Fibroblast of peridontal ligament (primary cell): ENCODE measurements at regions not wholly inside any gene's neighbourhood (a gene's known extent, or its start where the extent isn't known, plus 50 kb on each side); places are given as distances from the start of the nearest gene placed in this dataset.
"Not testable (repeated sequence)": the region's sequence is repeated elsewhere in the genome, so short reads cannot be mapped to it uniquely, and the experiment has no call there.

Experiments used
- DNase-seq: peaks from one replicate; pipeline ENCODE4 v3.0.0-alpha.2; 2010; ENCODE audit errors: extremely low read depth

DNA sequence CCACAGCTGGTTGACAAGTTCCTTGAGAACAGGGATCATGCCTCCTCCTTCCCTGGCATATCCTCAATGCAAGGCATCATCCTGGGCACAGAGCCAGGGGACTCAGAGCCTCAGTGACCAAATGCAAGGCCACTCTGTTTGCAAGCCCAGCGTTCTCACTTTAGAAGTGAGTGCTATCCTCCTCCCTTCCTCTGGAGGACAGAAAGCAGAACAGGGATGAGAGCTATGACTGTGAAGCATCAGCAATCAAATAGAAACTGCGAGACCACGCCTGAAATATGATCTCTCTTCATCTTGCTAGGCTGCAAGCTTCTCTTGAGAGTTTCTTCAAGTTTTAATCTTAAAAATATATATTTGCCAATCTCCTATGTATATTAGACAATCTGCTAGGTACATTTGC lies 119.8 kb downstream of the LRATD1 start:
- DNase-seq = no peak

DNA sequence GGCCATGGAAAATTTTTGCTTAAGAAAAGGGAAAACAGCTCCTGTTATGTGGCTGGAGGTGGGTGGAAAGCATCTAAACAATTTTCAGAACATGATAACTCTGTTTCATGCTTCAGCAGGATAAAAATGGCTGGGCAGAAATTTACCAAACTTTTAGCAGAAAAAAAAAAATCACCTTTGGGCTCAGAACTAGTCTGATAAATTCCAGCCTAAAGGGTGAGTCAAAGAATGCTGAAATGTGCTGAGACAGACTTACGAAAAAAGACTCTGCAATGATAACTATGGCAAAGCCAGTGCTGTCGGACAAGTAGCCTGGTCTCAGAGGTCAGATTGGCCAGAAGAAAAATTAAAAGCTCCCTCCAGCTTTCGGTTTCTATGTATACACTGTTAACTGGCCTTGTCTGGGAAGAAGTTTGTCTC lies 123.6 kb downstream of the LRATD1 start:
- DNase-seq = peak; percentile 55

DNA sequence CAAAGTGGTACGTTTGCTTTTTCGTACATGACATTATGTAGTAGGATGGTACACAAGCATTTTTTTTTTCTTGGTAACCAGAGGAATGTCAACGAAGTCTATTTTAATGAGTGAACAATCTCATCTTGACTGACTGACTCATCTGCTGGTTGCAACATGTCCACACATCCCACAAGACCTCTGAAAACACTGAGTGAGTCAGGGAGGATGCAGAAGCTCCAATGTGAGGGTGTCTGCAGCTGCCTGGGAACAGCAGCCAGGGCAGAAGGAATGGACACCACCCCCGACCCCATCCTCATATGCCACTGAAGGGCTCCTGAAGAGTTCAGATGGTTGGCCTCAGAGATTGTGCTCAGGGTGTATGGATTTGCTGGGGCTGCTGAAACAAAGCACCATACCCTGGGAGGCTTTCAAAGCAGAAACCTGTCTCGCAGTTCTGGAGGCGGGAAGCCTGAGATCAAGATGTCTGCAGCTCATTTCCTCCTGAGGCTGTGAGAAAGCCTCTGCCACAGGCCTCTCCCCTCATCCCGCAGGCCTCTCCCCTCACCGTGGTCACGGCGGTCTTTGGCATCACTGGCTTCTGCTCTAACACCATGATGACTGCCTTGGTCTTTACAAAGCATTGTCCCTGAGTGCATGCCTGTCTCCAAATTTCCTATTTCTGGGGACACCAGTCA lies 124.6 kb downstream of the LRATD1 start:
- peak; percentile 91 for DNase-seq

DNA sequence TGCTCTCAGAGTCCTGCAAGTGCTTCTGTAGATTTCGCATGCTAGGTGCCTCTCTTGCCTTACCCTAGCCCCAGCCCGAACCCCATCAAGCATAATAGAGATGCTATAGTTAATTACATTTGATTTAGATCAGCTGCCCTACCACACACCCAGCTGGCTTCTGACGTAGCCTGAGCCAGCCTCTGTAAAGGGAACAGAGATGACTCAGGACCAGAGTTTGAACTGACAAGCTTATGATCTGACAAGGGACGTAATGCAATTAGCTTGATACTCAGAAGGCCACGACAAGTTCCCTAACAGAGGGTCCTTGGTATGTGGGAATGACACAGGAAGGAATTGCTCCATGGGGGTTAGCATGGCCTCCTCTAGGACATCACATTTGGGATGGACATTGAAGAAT lies 126.6 kb downstream of the LRATD1 start:
- no peak for DNase-seq

DNA sequence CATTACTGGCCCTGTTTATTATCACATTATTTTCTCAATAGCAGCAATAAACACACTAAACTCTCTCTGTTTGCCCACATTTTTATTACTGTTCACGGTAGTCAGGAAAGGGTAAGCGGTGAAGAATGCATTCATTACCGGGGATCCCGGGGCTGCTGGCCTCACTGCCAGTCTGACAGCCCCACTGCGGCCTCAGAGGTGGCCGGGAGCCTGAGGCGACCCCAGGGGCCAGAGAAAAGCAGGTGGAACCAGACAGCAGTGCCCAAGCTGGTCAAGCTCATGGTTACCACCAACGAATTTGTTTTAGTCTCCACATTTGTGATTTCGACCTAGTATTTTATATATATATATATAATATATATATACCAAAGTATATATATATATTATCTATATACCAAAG lies 127.7 kb downstream of the LRATD1 start:
- no peak for DNase-seq

DNA sequence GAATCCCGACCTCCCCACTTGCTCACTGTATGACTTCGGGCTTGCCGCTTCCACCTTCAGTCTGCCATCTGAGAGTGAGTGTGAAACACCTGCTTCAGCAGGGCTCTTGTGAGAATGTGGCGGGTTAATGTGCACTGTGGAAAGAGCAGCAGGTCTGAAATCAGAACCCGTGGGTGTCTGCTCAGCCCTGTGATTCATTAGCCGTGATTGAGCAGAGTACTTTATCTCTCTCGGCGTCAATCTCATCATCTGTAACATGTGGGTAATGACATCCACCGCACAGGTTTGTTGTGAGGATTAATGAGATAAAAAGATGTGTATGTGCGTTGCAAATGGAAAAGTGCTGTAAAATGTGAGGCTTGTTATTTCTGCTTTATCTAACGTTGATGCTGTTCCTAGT lies 128.6 kb downstream of the LRATD1 start:
- no peak for DNase-seq

DNA sequence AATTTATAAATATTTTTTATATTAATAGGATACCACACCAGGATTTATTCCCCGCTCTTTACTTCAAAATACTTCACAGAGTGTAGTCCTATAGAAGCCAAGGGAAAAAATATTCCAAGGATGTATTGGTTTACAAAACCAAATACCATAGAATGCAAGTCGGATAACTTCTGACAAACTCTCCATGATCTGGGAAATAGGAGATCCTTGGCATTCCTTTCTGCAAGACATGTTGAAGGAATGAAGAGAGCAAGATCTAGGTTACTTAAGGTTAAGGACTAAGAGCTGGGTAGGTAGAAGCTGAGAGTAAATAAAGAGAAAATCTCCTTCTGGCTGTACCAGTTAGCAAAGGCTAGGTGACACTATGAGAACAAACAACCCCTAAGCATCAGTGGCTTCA lies 141.2 kb downstream of the LRATD1 start:
- peak; percentile 55 for DNase-seq

DNA sequence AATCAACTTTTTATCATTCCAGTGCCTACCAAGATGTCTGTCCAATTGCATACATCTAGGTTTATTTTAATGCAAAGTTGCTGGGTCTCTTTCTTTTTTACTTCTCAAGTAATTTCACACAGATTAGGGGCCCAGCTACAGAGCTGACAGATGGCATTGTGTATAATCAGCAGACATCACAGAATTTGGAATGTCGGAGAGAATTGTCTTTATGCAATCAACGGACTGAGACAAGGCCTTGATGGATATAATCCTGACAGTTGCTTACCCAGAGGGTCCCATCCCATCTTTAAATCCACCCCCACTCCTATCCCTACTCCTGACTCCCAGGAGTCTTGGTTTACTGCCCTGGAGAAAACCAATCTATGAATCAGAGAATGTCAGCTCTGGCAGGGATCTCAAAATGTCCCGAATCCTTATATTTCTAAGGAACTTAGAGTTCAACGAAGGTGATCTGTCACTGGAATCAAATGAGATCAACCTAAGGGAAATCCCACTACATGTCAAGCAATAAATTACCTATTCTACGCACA lies 142.0 kb downstream of the LRATD1 start:
- no peak for DNase-seq

DNA sequence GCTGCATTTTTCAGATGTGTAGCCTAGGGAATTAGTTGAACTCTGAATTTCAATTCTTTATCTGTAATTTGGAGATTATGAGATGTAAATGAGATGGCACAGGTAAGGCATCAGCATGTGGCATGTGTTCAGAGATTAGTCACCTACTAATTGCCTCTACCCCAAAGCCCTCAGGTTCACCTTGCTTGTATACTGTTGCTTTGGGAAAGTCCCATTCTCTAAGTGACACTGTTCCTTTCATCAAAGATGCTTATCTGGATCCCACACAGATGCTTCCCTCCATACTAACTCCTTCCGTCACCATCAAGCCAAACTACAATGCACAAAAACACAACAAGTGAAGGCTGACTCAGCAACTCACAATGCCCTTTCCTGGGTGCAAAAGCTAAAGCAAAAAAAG lies 143.7 kb downstream of the LRATD1 start:
- DNase-seq = no peak

DNA sequence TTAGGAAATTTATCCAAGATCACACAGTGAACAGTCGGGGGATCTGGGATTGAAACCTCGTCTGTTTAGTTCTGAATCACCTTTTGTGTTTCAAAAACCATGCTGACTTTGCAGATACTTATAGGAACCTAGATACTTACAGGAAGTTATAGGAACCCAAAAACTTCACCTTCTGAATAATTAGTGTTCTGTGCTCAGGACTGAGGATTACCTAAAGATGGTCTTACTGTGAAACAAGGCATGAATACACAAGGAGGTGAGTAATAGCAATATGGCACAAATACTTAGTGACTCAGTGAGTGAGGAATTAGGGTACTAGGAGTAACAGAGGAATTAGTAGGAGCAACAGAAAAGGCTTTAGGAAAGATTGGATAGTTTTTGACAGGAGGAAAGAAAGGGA lies 145.5 kb downstream of the LRATD1 start:
- DNase-seq = peak; percentile 44

DNA sequence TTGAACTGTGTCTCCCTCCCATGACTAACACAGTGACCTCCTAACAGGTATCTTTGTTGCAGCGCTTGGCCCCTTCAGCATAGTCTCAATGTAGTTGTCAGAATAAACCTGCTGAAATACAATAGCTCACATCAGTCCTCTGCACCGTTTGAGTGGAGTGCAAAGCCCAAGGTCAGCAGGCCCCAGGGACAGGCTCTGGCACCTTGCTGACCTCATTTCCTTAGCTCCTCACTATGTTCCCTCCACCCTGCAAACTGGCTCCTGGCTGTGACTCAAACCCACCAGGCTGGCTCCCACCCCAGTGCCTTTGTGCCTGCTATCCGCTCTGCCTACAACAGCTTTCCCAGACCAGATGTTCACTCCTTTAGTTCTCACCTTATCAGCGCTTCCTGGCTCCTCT lies 146.7 kb downstream of the LRATD1 start:
- no peak for DNase-seq

DNA sequence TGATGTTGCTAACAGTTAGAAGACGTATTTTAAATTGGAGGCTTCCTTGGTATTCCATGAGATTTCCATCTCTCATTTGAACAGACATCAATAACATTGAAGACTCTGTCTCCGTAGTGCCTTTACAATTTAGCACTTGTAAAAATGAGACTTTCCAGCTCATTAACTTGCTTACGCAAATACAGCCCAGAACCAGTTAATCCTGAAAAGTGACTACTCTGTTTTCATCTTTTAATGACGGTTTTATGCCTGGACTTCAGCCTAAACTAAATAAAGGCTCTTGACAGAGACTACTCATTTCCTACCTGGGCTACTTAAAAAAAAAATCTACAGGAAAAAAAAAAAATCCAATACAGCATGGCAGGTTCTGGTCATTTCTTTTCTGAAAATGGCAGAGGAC lies 148.6 kb downstream of the LRATD1 start:
- no peak for DNase-seq

DNA sequence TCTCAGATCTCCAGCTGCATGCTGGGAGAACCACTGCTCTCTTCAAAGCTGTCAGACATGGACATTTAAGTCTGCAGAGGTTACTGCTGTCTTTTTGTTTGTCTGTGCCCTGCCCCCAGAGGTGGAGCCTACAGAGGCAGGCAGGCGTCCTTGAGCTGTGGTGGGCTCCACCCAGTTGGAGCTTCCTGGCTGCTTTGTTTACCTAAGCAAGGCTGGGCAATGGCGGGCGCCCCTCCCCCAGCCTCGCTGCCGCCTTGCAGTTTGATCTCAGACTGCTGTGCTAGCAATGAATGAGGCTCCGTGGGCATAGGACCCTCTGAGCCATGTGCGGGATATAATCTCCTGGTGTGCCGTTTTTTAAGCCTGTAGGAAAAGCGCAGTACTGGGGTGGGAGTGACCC lies 156.3 kb downstream of the LRATD1 start:
- DNase-seq = not testable (repeated sequence)

DNA sequence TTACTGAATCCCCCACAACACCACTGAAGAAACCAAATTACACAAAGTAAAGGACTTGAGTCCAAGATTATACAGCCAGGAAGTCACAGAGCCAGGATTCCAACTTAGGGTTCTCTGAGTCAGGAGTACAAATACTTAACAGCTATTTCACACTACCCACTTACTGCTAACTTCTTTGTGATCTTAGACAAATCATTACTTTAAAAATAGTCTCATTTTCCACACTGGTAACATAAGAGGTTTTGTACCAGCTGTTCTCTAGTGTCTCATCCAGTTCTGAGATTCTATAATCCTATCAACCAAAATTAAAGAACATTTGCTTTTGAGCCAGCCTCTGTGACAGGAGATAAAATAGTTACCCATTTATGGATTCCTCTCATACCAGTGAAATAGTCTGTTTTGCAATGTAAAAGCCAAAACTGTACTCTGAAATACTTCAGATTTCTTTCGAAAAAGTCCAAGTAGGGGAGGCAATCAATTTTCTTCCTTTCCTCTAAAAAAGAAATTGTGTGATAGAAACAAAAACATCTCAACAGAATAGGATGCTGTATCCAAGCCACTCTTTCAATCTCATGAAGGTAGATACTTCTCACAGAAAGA lies 157.6 kb downstream of the LRATD1 start:
- DNase-seq = peak; percentile 19

DNA sequence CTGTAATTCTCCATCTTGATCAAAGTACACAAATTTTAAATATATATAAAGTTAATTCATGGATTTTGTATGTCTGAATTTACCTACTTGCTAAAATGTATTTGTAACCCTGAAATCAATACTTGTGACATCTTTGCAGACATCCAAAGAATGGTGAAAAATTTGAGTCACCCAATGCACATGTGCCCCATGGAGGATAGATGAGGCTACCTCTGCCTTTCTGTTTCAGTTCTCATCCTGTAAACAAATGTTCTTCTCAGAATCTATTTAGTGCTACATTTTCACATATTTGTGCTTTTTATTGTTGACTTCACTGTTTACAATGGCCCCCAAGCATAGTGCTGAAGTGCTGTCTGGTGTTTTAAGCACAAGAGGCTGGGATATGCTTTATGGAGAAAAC lies 171.5 kb downstream of the LRATD1 start:
- DNase-seq = no peak

DNA sequence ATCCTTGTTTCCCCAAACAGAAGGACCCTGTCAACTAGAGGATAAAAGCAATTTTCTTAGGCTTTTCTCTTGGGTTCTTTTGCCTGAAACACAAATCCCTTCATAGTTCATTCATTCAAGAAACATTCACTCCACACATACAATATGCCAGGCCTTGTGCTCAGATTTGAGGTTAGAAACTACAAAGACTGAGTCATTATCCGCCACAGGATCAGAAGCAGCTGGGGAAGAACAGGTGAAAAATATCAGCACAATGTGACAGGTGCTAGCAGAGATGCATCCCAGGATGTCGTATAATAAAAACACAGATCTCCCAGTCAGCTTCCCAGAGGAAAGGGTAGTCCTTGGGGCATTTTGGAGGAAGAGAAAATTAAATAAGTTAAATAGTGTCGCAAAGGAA lies 172.4 kb downstream of the LRATD1 start:
- no peak for DNase-seq

DNA sequence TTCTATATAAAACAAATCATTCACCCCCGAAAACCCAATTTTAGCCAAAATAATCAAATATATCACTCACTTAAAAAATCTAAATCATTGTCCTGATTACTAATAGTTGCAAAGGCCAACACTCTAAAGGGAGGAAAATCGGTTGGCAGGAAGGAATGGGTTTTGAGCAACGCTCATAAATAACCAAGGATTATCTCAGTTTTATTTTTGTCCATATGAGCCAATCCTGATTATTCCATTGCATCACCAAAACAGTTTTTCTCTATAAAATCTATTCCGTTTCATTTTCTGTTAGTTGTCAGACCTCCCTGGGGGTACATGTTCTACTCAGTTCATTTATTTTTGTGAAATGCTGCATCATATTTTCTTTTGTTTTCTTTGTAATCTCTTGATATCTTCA lies 174.1 kb downstream of the LRATD1 start:
- DNase-seq = no peak

DNA sequence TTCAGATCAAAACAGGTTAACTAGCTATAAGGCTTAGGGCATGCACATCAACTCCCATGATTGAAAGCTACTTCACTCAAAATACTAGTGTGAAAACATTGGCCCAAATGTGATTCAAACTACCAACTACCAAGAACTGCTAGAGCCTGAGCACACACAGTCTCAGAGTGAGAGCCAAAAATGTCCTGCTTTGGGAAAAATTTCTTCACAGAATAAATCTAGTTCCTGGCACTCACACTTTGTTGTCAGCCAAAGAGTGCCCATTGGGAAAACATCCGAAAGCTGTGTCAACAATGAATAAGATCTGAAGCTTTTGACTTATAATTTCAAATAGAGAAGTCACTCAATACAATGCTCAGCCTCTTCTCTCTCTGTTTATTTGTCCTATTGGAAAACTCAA lies 182.7 kb downstream of the LRATD1 start:
- peak; percentile 3 for DNase-seq

DNA sequence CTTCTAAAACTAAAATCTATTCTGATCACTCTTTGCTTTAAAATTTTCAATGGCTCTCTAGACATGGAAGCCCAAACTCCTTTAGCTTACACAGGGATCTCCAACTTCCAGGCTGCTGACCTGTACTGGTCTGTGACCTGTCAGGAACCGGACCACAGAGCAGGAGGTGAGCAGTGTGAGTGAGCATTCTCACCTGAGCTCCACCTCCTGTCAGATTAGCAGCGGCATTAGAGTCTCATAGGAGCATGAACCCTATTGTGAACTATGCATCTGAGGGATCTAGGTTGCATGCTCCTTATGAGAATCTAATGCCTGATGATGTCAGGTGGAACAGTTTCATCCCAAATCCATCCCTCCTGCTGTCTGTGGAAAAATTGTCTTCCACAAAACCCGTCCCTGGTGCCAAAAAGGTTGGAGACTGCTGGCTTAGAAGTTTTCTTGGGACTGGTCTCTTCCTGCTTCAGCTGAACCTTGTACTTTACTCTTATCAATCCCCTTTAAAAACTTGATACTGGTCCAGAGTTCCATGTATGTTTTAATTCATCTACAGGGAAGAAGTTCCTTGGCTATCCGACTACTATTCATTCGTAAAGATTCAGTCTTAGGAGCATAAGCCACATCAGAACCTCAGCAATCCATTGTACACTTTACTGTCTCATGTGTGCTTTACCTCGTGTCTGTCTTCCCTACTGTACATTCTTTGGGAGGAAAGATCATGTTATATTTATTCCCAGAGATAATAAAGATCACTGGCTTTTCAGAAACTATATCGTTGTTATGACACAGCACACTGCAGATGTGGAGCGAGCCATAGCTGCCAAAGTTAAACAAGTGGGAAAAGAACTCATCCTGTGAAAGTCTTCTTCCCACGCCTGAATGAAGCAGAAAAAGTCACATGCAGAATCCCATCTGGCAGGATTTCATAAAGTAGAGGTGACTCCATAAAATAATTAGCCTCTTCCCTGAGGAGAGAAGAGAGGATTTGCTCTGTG lies 183.8 kb downstream of the LRATD1 start:
- DNase-seq = no peak

DNA sequence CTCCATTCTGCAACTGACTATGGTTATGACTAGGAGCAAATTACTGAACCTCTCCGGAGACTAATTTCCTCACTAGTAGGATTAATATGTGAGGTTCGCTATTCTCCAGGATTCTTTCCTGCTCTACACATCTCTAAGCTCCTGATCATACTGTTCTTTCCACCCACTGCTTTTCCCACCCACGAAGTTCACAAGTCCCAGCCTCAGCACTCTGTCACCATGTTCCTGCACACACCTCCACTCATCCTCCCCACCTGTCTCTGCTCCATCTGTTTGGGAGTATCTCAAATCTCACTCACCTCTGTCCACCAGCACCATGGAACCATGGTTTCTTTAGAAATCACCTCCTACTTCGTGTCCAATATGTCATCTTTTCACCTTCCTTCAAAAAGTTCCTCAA lies 185.3 kb downstream of the LRATD1 start:
- no peak for DNase-seq

DNA sequence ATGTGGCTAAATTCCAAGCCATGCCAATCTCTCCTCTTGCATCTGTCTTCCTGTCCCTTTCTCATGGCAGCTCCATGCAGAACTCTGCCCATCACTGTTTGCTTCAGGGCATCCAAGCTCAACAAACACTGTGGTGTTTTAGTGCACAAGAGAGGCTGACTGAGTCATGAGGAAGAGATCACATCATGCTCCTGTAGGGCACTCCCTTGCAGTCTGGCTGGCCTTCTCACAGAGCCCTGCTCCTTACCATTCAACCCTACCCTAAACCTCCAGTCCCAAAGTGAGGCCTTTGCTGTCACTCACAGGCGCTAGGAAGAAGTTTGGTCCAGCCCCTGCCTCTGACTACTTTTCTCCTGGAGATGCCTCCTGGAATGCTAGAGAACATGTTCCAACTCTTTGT lies 194.0 kb downstream of the LRATD1 start:
- DNase-seq = no peak

DNA sequence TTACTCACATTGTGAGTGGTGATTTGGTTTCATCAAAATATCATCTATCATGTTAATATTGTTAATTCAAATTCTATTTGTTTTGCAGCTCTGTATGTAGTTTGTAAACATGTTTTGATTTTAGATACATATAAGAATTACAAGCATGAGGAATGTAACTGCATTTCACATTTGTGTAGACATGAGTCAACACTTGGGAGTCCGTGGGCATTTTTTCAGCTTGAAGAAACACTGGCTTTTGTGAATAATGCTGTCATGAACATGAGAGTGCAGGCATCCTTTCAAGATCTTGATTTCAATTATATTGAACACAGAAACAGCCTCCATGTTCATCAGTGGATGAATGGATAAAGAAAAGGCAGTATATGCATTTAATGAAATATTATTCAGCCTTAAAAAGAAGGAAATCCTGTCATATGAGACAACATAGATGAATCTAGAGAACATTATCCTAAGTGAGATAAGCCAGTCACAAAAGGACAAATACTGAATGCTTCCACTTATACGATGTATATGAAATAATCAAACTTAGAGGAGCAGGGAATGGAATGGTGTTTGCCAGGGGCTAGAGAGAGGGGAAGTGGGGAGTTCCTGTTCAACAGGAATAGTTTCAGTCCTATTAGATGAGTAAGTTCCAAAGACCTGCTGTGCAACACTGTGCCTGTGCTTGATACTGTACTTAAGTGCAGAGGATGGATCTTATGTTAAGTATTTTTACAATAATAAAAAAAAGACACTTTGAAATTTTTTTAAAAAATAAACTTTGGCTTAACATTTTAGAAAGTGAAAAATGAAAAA lies 194.9 kb downstream of the LRATD1 start:
- peak; percentile 6 for DNase-seq
